CD4-positive, alpha-beta T cell (primary cell): ENCODE measurements at regions not wholly inside any gene's neighbourhood (a gene's known extent, or its start where the extent isn't known, plus 50 kb on each side); places are given as distances from the start of the nearest gene placed in this dataset.

Experiments used
- ATAC-seq: fragments of 200-7000 bp; cut with Tn5 transposase; one replicate; pipeline ENCODE4 v1.10.0; 2022; ENCODE audit warnings: mild to moderate bottlenecking; ENCODE audit not compliant: poor library complexity
- CTCF ChIA-PET: fragments of 350-600 bp; sonication (Branson Sonifier 250); formaldehyde crosslinking; loops from one replicate; lab custom pipeline; 2021; ENCODE audit warnings: antibody characterized with exemption, inconsistent platforms; lab: Charles Lee
- POLR2A ChIA-PET: fragments of 350-600 bp; sonication (Branson Sonifier 250); formaldehyde crosslinking; loops from one replicate; lab custom pipeline; 2021; ENCODE audit warnings: antibody characterized with exemption, inconsistent platforms; lab: Charles Lee
- DNase-seq, 14 experiments: peaks; one replicate each; pipeline ENCODE4 v3.0.0-alpha.2; 2013 to 2020; ENCODE audit warnings: mixed read lengths in 2 of 14
- H3K27ac ChIP-seq, 2 donors: one replicate each; pipeline versions ENCODE4 v1.5.1 to v1.7.0; 2013; ENCODE audit warnings: low read length in 2 of 2, low read depth in 1 of 2, mild to moderate bottlenecking in 1 of 2
- H3K27me3 ChIP-seq, 2 experiments: 1 replicate in 1 of 2; 2 replicates in 1 of 2; pipeline versions ENCODE4 v1.6.1 to v1.7.0; 2013; ENCODE audit warnings: low read length in 2 of 2, control low read depth in 1 of 2, mild to moderate bottlenecking in 1 of 2, moderate library complexity in 1 of 2; ENCODE audit not compliant: insufficient read depth in 2 of 2, control insufficient read depth in 1 of 2
- H3K36me3 ChIP-seq: one replicate; pipeline ENCODE4 v1.6.1; 2013; ENCODE audit warnings: low read length, control low read depth; ENCODE audit not compliant: insufficient read depth
- H3K4me1 ChIP-seq: one replicate; pipeline ENCODE4 v1.6.1; 2013; ENCODE audit warnings: low read length, control low read depth; ENCODE audit not compliant: insufficient read depth
- H3K4me3 ChIP-seq: one replicate; pipeline ENCODE4 v1.5.1; 2013; ENCODE audit warnings: mild to moderate bottlenecking, low read length, moderate library complexity
- H3K9me3 ChIP-seq, 2 experiments: 1 replicate in 1 of 2; 2 replicates in 1 of 2; pipeline versions ENCODE4 v1.6.1 to v1.7.0; 2013; ENCODE audit warnings: low read length in 2 of 2, mild to moderate bottlenecking in 2 of 2, control low read depth in 1 of 2, moderate library complexity in 1 of 2; ENCODE audit not compliant: control insufficient read depth in 1 of 2, insufficient read depth in 1 of 2
- H3K27ac Mint-ChIP-seq: one replicate; pipeline ENCODE4 v1.8.0; 2020; ENCODE audit warnings: mixed read lengths
- H3K27me3 Mint-ChIP-seq: one replicate; pipeline ENCODE4 v1.8.0; 2021; ENCODE audit warnings: mixed read lengths
- H3K36me3 Mint-ChIP-seq: one replicate; pipeline ENCODE4 v1.8.0; 2021; ENCODE audit warnings: low read depth, mixed read lengths
- H3K4me1 Mint-ChIP-seq: one replicate; pipeline ENCODE4 v1.8.0; 2021; ENCODE audit warnings: low read depth, mixed read lengths
- H3K4me3 Mint-ChIP-seq: one replicate; pipeline ENCODE4 v1.8.0; 2020; ENCODE audit warnings: mild to moderate bottlenecking, mixed read lengths
- H3K9me3 Mint-ChIP-seq: one replicate; pipeline ENCODE4 v1.8.0; 2020; ENCODE audit warnings: mixed read lengths
- intact Hi-C, 2 experiments: fragments of 100-400 bp; cut with DNase I in 1 of 2; cut with micrococcal nuclease in 1 of 2; formaldehyde crosslinking; loops; one replicate each; pipeline versions ENCODE4 v1.15.1 to v1.9.0; 2023 to 2025; cut with DNase I, micrococcal nuclease
- TF ChIP-seq, protein P1 (sequence below): fragments of 200-600 bp; IDR thresholded peaks from one replicate; pipeline ENCODE4 v1.8.0; 2022; ENCODE audit warnings: antibody characterized with exemption, mild to moderate bottlenecking

DNA sequence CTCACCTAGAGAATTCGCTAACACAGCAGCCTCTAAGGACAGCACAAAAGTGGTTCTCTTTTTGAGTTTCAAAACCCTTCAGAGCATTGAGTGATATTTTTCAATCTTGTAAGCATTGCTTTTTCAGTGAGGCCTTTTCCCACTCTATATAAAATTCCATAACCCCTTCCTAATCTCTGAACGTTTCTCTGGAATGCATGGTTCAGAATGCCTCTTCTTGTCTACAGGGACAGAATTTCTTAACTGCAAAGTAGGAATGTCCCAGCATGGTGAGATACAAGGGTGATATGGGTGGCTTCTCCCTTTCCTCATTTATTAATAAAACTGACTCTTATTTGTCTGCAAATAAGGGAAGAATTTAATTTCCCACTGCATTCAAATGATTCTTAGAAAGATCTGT, 377.9 kb downstream of the LTN1 start:
- DNase-seq (no peak), ATAC-seq (no peak)
- ChIA-PET CTCF (no interaction called here), POLR2A (no interaction called here)
- H3K4me1 ChIP-seq = no peaks in the 10 kb centered on the region
- no peak overlapping the region for H3K4me3 Mint-ChIP-seq
- TF ChIP-seq, protein P1, sequence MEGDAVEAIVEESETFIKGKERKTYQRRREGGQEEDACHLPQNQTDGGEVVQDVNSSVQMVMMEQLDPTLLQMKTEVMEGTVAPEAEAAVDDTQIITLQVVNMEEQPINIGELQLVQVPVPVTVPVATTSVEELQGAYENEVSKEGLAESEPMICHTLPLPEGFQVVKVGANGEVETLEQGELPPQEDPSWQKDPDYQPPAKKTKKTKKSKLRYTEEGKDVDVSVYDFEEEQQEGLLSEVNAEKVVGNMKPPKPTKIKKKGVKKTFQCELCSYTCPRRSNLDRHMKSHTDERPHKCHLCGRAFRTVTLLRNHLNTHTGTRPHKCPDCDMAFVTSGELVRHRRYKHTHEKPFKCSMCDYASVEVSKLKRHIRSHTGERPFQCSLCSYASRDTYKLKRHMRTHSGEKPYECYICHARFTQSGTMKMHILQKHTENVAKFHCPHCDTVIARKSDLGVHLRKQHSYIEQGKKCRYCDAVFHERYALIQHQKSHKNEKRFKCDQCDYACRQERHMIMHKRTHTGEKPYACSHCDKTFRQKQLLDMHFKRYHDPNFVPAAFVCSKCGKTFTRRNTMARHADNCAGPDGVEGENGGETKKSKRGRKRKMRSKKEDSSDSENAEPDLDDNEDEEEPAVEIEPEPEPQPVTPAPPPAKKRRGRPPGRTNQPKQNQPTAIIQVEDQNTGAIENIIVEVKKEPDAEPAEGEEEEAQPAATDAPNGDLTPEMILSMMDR = no peak
- no peak overlapping the region for H3K27ac Mint-ChIP-seq
- no peaks in the 10 kb centered on the region for H3K27me3 ChIP-seq
- peaks cover 5% of the 10 kb centered on the region for H3K4me1 Mint-ChIP-seq
- H3K36me3 Mint-ChIP-seq = peaks cover 17% of the 10 kb centered on the region
- peaks cover 5% of the 10 kb centered on the region for H3K9me3 Mint-ChIP-seq
- no peak overlapping the region for H3K27ac ChIP-seq
- intact Hi-C loops = no loop called here
- no peaks in the 10 kb centered on the region for H3K36me3 ChIP-seq
- H3K4me3 ChIP-seq = no peak overlapping the region
- no peaks in the 10 kb centered on the region for H3K9me3 ChIP-seq
- no peaks in the 10 kb centered on the region for H3K27me3 Mint-ChIP-seq

DNA sequence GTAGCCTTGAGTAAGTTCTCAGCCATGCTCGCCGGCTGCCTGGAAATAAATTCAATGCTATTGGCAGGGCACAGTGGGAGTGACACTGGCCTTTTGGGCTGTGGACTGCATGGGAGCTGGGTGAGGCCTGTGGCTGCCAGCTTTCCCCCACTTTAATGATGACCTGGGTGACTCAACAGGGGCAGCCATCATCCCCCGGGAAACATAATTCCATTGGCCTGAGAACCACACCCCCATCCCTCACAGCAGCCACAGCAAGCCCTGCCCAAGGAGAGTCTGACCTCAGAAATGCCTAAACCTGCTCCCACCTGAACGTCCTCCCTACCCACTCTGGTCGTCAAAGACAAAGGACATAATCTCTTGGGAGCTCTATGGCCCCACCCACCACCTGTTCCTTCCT, 384.0 kb downstream of the LTN1 start:
- Mint-ChIP-seq H3K4me1 (peaks cover 44% of the 10 kb centered on the region), H3K36me3 (peaks cover 33% of the 10 kb centered on the region), H3K27ac (no peak overlapping the region), H3K9me3 (peaks cover 5% of the 10 kb centered on the region), H3K27me3 (no peaks in the 10 kb centered on the region), H3K4me3 (no peak overlapping the region)
- DNase-seq (no peak), ATAC-seq (no peak)
- H3K4me1 ChIP-seq = peaks cover 9% of the 10 kb centered on the region
- POLR2A ChIA-PET = no interaction called here
- TF ChIP-seq, protein P1 = no peak
- no peaks in the 10 kb centered on the region for H3K27me3 ChIP-seq
- H3K9me3 ChIP-seq = peaks cover 0 to 3% of the 10 kb centered on the region in 2 experiments
- intact Hi-C loops = no loop called here
- H3K4me3 ChIP-seq = no peak overlapping the region
- H3K36me3 ChIP-seq = no peaks in the 10 kb centered on the region
- CTCF ChIA-PET = no interaction called here
- no peak overlapping the region for H3K27ac ChIP-seq

DNA sequence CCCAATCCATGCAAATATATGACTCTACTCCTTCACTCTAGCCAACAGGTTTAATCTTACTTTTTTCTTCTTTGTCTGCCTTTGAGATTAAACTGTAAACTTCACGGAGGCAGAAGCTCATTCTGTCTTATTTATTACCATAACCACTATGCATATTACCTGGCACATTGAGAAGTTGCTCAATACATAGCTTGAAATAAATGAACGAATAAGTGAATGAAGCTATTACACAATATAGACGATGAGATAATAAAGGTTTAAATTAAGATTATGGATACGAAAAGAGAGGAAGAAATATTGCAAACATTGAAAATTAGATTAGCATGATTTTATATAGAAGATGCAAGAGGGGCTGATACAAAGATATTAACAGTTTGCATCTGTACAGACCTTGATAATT, 385.1 kb downstream of the LTN1 start:
- DNase-seq = no peak
- Histone ChIP-seq H3K4me1 (peaks cover 9% of the 10 kb centered on the region), H3K9me3 (peaks cover 0 to 3% of the 10 kb centered on the region in 2 experiments), H3K4me3 (no peak overlapping the region), H3K36me3 (no peaks in the 10 kb centered on the region), H3K27ac (no peak overlapping the region), H3K27me3 (no peaks in the 10 kb centered on the region)
- ATAC-seq = no peak
- Mint-ChIP-seq H3K9me3 (peaks cover 5% of the 10 kb centered on the region), H3K27ac (no peak overlapping the region), H3K27me3 (no peaks in the 10 kb centered on the region), H3K36me3 (peaks cover 36% of the 10 kb centered on the region), H3K4me1 (peaks cover 50% of the 10 kb centered on the region), H3K4me3 (no peak overlapping the region)
- TF ChIP-seq, protein P1 = no peak
- ChIA-PET CTCF (no interaction called here), POLR2A (no interaction called here)
- intact Hi-C loops = no loop called here
